ENCODE measurements at regions not wholly inside any gene's neighbourhood (a gene's known extent, or its start where the extent isn't known, plus 50 kb on each side); places are given as distances from the start of the nearest gene placed in this dataset.
"Not testable (repeated sequence)": the region's sequence is repeated elsewhere in the genome, so short reads cannot be mapped to it uniquely, and the experiment has no call there.

GRCh38 chr4:160563552-160564282 lies 1460.8 kb downstream of the RAPGEF2 start:
- H3K27ac Mint-ChIP-seq, result no peak overlapping the region
- H3K4me1 Mint-ChIP-seq, result no peaks in the 10 kb centered on the region
- no peaks in the 10 kb centered on the region for H3K27me3 Mint-ChIP-seq
- H3K36me3 Mint-ChIP-seq, result no peaks in the 10 kb centered on the region
- no peak overlapping the region for H3K4me3 Mint-ChIP-seq
- H3K9me3 Mint-ChIP-seq, result peaks cover 0 to 8% (median 2%) of the 10 kb centered on the region in 3 donors

- Mint-ChIP-seq H3K27ac (no peak overlapping the region), H3K9me3 (peaks cover 0 to 4% (median 0%) of the 10 kb centered on the region in 3 donors), H3K27me3 (no peaks in the 10 kb centered on the region), H3K4me1 (no peaks in the 10 kb centered on the region), H3K4me3 (no peak overlapping the region), H3K36me3 (peaks cover 2% of the 10 kb centered on the region)
Observed at GRCh38 chr4:160567634-160568033, 1464.8 kb downstream of the RAPGEF2 start.

GRCh38 chr4:160570271-160570670 lies 1467.4 kb downstream of the RAPGEF2 start:
- Mint-ChIP-seq H3K4me3 (no peak overlapping the region), H3K36me3 (peaks cover 2% of the 10 kb centered on the region), H3K27ac (no peak overlapping the region)

GRCh38 chr4:160574272-160574671 lies 1471.4 kb downstream of the RAPGEF2 start:
- H3K27me3 Mint-ChIP-seq, H3K4me1 Mint-ChIP-seq, H3K4me3 Mint-ChIP-seq, H3K36me3 Mint-ChIP-seq, H3K9me3 Mint-ChIP-seq, H3K27ac Mint-ChIP-seq: not testable (repeated sequence)

More at GRCh38 chr4:160570271-160570670, 1467.4 kb downstream of the RAPGEF2 start:
- no peaks in the 10 kb centered on the region for H3K4me1 Mint-ChIP-seq
- no peaks in the 10 kb centered on the region for H3K27me3 Mint-ChIP-seq
- H3K9me3 Mint-ChIP-seq, result peaks cover 0 to 2% (median 0%) of the 10 kb centered on the region in 3 donors

DNA sequence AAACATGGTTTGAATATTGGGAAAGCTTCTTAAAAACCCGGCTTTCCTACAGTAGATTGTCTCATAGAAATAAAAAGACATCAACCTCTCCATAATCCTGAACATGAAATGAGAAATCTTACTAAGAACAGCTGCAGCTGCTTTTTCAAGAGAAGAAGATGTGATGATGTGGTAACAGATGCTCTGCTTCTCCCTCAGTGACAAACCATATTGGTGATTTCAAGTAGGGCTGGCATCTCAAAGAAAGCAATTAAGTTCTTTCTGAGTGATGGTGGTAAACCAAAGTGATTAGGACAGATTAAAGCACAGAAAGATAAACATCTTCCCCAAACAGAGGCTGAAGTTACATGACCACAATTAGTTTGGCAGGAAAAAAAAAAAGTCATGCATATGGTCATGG lies 1477.7 kb downstream of the RAPGEF2 start:
- H3K9me3 Mint-ChIP-seq, result peaks cover 0 to 2% (median 1%) of the 10 kb centered on the region in 3 donors
- no peak overlapping the region for H3K27ac Mint-ChIP-seq
- H3K27me3 Mint-ChIP-seq, result no peaks in the 10 kb centered on the region
- peaks cover 2% of the 10 kb centered on the region for H3K36me3 Mint-ChIP-seq
- H3K4me1 Mint-ChIP-seq, result no peaks in the 10 kb centered on the region
- no peak overlapping the region for H3K4me3 Mint-ChIP-seq

DNA sequence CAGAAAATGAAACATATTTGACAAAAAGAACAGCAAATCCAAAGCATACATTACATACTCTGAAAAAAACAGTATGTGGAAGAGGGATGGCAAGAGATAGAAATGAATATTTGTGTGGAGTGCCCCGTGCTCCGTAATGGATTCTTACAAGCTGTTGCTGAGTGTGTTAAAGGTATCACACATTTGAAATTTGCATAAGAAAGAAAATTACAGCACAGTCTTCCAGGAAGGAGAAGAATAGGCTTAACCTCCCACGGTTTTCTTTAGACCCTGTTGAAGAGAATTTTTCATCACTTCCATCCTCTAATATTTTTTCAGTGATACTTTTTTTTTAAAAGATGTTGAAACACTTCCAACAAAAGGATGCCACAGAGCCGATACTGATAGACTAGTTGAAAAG lies 1489.4 kb downstream of the RAPGEF2 start:
- H3K36me3 Mint-ChIP-seq, result no peaks in the 10 kb centered on the region
- H3K27me3 Mint-ChIP-seq, result no peaks in the 10 kb centered on the region
- H3K27ac Mint-ChIP-seq, result no peak overlapping the region
- H3K4me1 Mint-ChIP-seq, result no peaks in the 10 kb centered on the region
- peaks cover 0 to 13% (median 2%) of the 10 kb centered on the region in 3 donors for H3K9me3 Mint-ChIP-seq
- H3K4me3 Mint-ChIP-seq, result no peak overlapping the region

DNA sequence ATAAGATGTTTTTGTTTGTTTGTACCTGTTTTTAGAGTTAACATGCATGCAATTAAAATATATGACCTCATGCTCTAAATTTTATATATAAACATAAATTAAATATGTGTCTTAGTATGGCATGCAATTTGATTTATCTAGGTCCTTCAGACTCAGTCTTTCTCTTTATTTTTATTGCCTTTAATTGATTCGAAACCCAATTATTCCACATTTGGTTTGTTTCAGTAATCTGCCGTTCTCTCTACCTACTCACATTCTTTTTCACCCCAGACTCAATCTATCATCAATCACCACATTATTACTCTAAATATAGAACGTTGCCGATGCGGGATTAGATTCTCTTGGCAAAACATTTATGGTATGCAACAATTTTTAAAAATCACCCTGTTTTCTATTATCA lies 1492.8 kb downstream of the RAPGEF2 start:
- no peak overlapping the region for H3K4me3 Mint-ChIP-seq

DNA sequence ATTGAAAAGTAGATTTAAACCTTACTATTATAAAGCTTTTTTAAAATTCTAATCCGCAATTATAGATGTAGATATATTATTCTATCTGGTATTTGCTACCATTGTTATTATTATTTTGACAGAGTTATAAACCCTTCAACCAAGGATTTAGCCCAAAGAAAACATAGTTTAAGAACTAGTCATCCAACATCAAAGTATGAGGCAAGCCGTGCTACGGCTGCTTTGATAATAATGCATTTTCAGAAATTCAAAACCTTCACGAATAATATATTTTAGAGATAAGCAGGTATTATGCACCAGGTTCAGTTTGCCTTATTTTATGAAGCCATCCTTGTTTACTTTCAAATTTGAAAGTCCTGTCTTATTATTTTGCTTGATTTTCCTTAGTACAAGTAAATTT lies 1501.7 kb downstream of the RAPGEF2 start:
- H3K27me3 Mint-ChIP-seq, result no peaks in the 10 kb centered on the region
- no peak overlapping the region for H3K4me3 Mint-ChIP-seq
- H3K9me3 Mint-ChIP-seq, result peaks cover 0 to 10% (median 3%) of the 10 kb centered on the region in 3 donors
- no peaks in the 10 kb centered on the region for H3K4me1 Mint-ChIP-seq
- H3K27ac Mint-ChIP-seq, result no peak overlapping the region
- H3K36me3 Mint-ChIP-seq, result no peaks in the 10 kb centered on the region

More for the DNA sequence above, 1492.8 kb downstream of the RAPGEF2 start:
- Mint-ChIP-seq H3K4me1 (no peaks in the 10 kb centered on the region), H3K27ac (no peak overlapping the region), H3K9me3 (peaks cover 0 to 13% (median 0%) of the 10 kb centered on the region in 3 donors), H3K27me3 (no peaks in the 10 kb centered on the region), H3K36me3 (no peaks in the 10 kb centered on the region)

DNA sequence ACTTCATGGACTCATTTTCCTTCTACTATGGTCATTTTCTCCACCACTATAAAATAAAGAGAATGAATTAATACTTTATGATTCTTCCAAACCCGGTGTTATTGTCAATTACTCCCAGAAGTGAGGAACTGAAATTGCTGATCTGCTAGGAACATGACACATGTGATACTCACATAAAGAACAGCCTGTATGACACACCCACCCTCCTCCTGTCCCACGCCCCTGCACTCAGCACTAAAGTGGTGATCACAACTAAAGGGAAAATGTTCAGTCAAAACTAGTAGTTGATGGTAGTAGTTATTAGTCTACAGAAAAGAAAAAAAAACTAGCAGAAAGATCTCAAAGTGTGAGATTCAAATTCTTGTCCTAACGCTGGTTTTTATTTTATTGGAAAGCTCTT lies 1508.3 kb downstream of the RAPGEF2 start:
- H3K27me3 Mint-ChIP-seq, result no peaks in the 10 kb centered on the region
- peaks cover 0 to 18% (median 3%) of the 10 kb centered on the region in 3 donors for H3K9me3 Mint-ChIP-seq
- no peak overlapping the region for H3K27ac Mint-ChIP-seq
- H3K4me1 Mint-ChIP-seq, result no peaks in the 10 kb centered on the region
- H3K4me3 Mint-ChIP-seq, result no peak overlapping the region
- no peaks in the 10 kb centered on the region for H3K36me3 Mint-ChIP-seq

- no peak overlapping the region for H3K4me3 Mint-ChIP-seq
- H3K4me1 Mint-ChIP-seq, result no peaks in the 10 kb centered on the region
- no peaks in the 10 kb centered on the region for H3K36me3 Mint-ChIP-seq
- H3K9me3 Mint-ChIP-seq, result peaks cover 6 to 10% (median 6%) of the 10 kb centered on the region in 3 donors
- H3K27ac Mint-ChIP-seq, result no peak overlapping the region
- H3K27me3 Mint-ChIP-seq, result no peaks in the 10 kb centered on the region
Observed at GRCh38 chr4:160631044-160631443, 1528.2 kb downstream of the RAPGEF2 start.

- Mint-ChIP-seq H3K4me3 (no peak overlapping the region), H3K36me3 (no peaks in the 10 kb centered on the region), H3K27ac (no peak overlapping the region), H3K27me3 (no peaks in the 10 kb centered on the region), H3K4me1 (no peaks in the 10 kb centered on the region), H3K9me3 (peaks cover 4 to 11% (median 5%) of the 10 kb centered on the region in 3 donors)
Observed at GRCh38 chr4:160652790-160653189, 1511.0 kb downstream of the FSTL5 start.

GRCh38 chr4:160675550-160675949 lies 1488.2 kb downstream of the FSTL5 start:
- Mint-ChIP-seq H3K4me1 (no peaks in the 10 kb centered on the region), H3K36me3 (no peaks in the 10 kb centered on the region), H3K27me3 (no peaks in the 10 kb centered on the region), H3K4me3 (no peak overlapping the region), H3K27ac (no peak overlapping the region), H3K9me3 (peaks cover 3 to 5% (median 4%) of the 10 kb centered on the region in 3 donors)

- Mint-ChIP-seq H3K9me3 (peaks cover 5 to 14% (median 7%) of the 10 kb centered on the region in 3 donors), H3K36me3 (no peaks in the 10 kb centered on the region), H3K27me3 (no peaks in the 10 kb centered on the region), H3K27ac (no peak overlapping the region), H3K4me3 (no peak overlapping the region), H3K4me1 (no peaks in the 10 kb centered on the region)
Observed at GRCh38 chr4:160685729-160686128, 1478.1 kb downstream of the FSTL5 start.

- Mint-ChIP-seq H3K4me3 (no peak overlapping the region), H3K27ac (no peak overlapping the region), H3K9me3 (peaks cover 0 to 10% (median 6%) of the 10 kb centered on the region in 3 donors), H3K27me3 (no peaks in the 10 kb centered on the region), H3K4me1 (no peaks in the 10 kb centered on the region), H3K36me3 (no peaks in the 10 kb centered on the region)
Observed at GRCh38 chr4:160701671-160702070, 1462.1 kb downstream of the FSTL5 start.

GRCh38 chr4:160709026-160709425 lies 1454.8 kb downstream of the FSTL5 start:
- no peaks in the 10 kb centered on the region for H3K36me3 Mint-ChIP-seq
- H3K4me3 Mint-ChIP-seq, result no peak overlapping the region
- H3K27ac Mint-ChIP-seq, result no peak overlapping the region
- H3K27me3 Mint-ChIP-seq, result no peaks in the 10 kb centered on the region
- no peaks in the 10 kb centered on the region for H3K4me1 Mint-ChIP-seq
- H3K9me3 Mint-ChIP-seq, result peaks cover 0 to 4% (median 0%) of the 10 kb centered on the region in 3 donors

- Mint-ChIP-seq H3K4me3 (no peak overlapping the region), H3K36me3 (no peaks in the 10 kb centered on the region), H3K27ac (no peak overlapping the region), H3K4me1 (no peaks in the 10 kb centered on the region), H3K27me3 (no peaks in the 10 kb centered on the region), H3K9me3 (peaks cover 0 to 4% (median 0%) of the 10 kb centered on the region in 3 donors)
Observed at GRCh38 chr4:160709546-160709945, 1454.3 kb downstream of the FSTL5 start.

Data from IgD-negative memory B cell (primary cell).